HG03064 (cell line): ENCODE measurements at regions not wholly inside any gene's neighbourhood (a gene's known extent, or its start where the extent isn't known, plus 50 kb on each side); places are given as distances from the start of the nearest gene placed in this dataset.
"Not testable (repeated sequence)": the region's sequence is repeated elsewhere in the genome, so short reads cannot be mapped to it uniquely, and the experiment has no call there.

Experiments used
- ATAC-seq: cut with Tn5 transposase; IDR thresholded peaks from one replicate; pipeline ENCODE4 v1.9.1; 2021; ENCODE audit warnings: low read depth; ENCODE audit not compliant: unreplicated experiment

DNA sequence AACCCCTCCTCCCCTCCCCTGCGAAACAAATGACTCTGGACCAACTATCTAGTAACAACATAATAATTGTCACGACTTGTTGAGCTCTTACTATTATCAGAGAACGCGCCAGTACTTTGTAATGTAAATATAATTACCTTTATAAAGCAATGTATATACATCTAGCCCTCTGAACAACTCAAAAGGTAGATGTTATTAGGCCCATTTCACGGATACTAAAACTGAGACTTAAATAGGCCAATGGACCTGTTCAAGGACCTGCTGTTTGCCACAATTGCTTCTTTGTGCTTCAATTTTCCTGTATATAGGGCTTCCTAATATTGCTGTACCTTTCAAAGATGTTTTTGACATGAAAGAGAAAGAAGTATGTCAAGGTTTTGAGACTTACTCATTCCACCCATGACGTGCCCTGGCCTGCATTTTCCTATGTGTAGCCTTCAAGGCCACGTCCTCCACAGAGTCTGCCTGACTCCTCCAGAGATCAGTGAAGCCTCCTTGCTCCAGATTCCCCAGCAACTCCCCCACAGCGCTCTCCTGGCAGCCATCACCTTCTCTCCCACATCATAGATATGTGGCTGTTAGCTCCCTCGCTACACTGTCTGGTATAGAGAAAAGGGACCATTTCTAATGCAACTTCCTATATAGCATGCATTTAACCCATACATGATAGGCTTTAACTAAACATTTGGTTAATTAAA, 156.6 kb downstream of the SKIDA1 start:
- no peak for ATAC-seq

GRCh38 chr10:21368022-21368582, 157.4 kb downstream of the SKIDA1 start:
- ATAC-seq: no peak

DNA sequence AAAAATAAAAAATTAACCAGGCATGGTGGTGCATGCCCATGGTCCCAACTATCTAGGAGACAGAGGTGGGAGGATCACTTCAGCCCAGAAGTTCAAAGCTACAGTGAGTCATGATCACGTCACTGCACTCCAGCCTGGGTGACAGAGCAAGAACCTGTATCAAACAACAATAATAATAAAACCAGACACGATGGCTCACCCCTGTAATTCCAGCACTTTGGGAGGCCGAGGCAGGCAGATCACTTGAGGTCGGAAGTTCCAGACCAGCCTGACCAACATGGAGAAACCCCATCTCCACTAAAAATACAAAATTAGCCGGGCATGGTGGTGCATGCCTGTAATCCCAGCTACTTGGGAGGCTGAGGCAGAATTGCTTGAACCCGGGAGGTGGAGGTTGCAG, 159.4 kb downstream of the SKIDA1 start:
- ATAC-seq: not testable (repeated sequence)

DNA sequence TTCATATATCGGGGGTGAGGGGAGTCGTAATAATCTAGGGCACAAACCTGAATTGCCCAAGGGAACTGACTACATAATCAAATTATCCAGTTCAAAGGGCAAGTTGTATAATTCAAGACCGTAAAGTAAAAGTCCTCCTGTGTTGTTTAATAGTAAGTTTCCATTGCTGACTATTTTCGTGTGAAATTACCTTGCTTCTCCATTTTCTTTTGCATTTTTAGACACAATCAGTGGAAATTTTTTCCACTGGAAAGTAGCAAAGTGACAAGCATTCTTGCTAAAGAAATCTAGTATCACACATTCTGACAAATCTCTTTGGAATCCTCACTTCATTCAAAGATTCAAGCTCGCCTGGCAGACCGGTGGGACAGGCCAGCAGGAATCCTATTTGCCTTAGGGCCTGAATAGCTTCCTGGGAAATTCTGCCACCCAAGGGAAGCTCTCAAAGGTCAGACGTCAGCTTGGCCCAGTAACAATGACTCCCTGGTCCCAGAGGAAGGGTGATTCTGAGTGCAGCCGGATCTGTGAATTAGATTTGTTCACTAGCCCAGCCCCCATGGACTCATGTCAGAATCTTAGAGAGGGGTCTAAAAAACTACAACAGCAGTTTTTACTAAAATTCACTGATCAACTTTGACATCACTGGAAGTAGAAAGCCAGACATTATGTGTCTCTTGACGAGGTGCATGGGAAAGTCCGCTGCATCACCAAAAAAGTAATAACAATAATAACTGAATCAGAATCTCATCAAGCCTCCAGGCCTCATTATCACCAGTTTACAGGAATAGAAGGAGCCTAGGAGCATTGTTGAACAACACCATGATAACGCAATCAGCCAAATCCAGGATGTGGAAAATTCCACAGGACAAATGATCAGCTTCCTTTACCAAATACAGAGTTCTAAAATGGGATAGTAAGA, 161.0 kb downstream of the SKIDA1 start:
- no peak for ATAC-seq

- ATAC-seq: no peak
These were observed 161.8 kb downstream of the SKIDA1 start for GRCh38 chr10:21363731-21364104.

- no peak for ATAC-seq
These were observed 162.3 kb downstream of the SKIDA1 start for GRCh38 chr10:21363092-21363730.

- no peak for ATAC-seq
These were observed 166.3 kb downstream of the SKIDA1 start for GRCh38 chr10:21359202-21359601.

GRCh38 chr10:21355591-21356011, 169.9 kb downstream of the SKIDA1 start:
- ATAC-seq: no peak

DNA sequence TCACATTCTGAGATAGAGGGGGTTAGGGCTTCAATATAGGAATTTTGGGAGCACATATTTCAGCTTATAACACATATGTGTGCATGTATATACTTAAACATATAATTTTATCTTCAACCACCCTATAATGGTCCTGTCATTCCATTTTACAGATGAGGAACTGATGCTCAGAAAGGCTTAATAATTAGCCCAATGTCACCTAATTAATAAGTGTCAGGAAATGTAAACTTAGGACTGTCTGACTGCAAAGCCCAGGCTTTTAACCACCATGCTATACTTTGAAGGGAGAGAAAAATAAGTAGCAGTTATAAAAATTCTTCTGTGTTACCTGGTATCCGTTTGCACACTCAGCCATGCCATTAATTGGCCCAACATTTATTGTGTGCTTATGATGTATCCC, 172.6 kb downstream of the SKIDA1 start:
- no peak for ATAC-seq

GRCh38 chr10:21351594-21351993, 173.9 kb downstream of the SKIDA1 start:
- ATAC-seq: not testable (repeated sequence)

- ATAC-seq: no peak
These were observed 175.6 kb downstream of the SKIDA1 start for GRCh38 chr10:21349912-21350286.

GRCh38 chr10:21347785-21348170, 177.7 kb downstream of the SKIDA1 start:
- ATAC-seq: no peak

- ATAC-seq: no peak
These were observed 178.3 kb downstream of the SKIDA1 start for GRCh38 chr10:21347043-21347784.

DNA sequence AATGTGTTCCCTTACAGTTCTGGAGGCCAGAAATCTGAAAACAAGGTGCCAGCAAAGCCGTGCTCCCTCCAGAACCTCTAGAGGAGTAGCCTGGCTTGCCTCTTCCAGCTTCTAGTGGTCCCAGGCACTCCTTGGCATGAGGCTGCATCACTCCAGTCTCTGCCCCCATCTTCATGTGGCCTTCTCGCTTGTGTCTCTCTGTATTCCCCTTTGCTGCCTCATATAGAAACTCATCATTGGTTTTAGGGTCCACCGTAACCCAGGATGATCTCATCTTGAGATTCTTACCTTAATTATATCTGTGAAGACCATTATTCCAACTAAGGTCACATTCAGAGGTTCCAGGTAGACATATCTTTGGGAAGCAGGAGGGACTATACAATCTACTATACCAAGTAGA, 182.4 kb downstream of the SKIDA1 start:
- no peak for ATAC-seq

DNA sequence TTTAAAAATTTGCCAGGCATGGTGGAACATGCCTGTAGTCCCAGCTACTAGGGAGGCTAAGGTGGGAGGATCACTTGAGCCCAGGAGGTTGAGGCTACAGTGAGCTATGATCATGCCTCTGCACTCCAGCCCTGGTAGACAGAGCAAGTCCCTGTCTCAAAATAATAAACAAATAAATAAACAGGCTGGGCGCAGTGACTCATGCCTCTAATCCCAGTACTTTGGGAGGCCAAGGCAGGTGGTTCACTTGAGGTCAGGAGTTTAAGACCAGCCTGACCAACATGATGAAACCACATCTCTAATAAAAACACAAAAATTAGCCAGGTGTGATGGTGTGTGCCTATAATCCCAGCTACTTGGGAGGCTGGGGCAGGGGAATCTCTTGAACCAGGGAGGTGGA, 183.0 kb downstream of the SKIDA1 start:
- ATAC-seq: not testable (repeated sequence)

- no peak for ATAC-seq
These were observed 185.2 kb downstream of the SKIDA1 start for GRCh38 chr10:21340331-21340730.

DNA sequence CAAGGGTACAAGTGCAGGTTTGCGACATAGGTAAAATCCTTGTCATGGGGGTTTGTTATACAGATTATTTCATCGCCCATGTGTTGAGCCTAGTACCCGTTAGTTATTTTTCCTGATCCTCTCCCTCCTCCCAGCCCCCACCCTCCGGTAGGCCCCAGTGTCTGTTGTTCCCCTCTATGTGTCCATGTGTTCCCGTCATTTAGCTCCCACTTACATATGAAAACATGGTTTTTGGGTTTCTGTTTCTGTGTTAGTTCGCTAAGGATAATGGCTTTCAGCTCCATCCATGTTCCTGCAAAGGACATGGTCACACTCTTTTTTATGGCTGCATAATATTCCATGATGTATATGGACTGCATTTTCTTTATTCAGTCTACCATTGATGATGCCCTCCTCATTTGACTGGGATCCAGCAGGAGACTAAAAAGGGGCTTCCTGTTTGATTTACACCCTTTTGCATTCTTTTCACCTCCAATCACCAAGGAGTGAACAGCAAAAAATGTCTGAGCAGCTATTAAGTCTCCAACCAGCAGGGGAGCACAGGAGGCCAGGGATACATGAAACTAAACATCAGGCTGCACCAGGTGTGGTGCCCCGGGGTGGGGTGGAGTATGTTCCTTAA, 188.2 kb downstream of the SKIDA1 start:
- ATAC-seq: no peak

- no peak for ATAC-seq
These were observed 188.9 kb downstream of the SKIDA1 start for GRCh38 chr10:21336476-21337170.

- ATAC-seq: no peak
These were observed 190.4 kb downstream of the SKIDA1 start for GRCh38 chr10:21334891-21335696.
